Stimulated activated CD4-positive, alpha-beta T cell treated with anti-CD3 and anti-CD28 coated beads, Interleukin-4, amount 100 ng/mL, for 1 hour (primary cell): ENCODE measurements at regions not wholly inside any gene's neighbourhood (a gene's known extent, or its start where the extent isn't known, plus 50 kb on each side); places are given as distances from the start of the nearest gene placed in this dataset.
"Not testable (repeated sequence)": the region's sequence is repeated elsewhere in the genome, so short reads cannot be mapped to it uniquely, and the experiment has no call there.

Source experiments
- DNase-seq: peaks from one replicate; pipeline ENCODE4 v3.0.0-alpha.2; 2020

DNA sequence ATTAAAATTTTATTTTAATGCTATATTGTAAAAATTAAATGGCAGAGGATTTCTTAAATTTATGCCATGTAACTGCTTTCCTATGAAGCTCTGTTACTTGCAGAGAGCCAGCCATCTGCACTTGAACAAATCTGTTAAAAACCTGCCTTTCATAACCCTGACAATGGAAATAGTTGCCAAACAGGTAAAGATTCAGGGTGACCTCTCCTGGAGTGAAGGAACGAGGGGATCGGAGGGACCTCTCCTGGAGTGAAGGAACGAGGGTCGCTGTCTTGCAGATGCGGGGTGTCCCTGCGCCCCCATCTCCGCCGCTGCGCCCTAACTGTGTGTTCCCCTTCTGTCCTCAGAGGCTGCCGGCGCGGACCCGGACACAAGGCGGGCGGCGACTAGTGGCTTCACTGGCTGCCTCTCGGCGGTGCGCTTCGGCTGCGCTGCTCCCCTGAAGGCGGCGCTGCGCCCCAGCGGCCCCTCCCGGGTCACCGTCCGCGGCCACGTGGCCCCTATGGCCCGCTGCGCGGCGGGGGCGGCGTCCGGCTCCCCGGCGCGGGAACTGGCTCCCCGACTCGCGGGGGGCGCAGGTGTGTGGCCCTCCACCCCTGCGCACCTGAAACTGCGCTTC lies 295.9 kb upstream of the SPATA31A3 start:
- DNase-seq: not testable (repeated sequence)

DNA sequence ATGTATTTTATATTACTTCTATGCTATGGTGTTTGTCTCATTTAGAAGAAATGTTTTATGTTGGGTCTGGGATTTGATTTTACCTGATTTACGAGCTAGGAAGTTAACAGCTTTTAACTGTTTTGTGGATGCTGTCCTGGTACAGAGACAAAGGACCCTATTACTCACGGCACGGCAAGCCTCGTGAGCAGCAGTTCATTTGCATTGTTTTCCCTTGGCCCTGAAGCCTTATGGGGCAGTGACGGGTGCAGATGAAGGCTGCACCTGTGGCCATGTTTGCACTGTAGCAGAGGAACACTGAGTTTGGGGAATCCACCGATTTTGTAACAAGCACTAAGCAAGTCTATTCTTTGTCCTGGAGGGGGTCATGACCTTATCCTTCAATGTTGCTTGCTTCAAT lies 291.9 kb upstream of the SPATA31A3 start:
- DNase-seq: not testable (repeated sequence)

DNA sequence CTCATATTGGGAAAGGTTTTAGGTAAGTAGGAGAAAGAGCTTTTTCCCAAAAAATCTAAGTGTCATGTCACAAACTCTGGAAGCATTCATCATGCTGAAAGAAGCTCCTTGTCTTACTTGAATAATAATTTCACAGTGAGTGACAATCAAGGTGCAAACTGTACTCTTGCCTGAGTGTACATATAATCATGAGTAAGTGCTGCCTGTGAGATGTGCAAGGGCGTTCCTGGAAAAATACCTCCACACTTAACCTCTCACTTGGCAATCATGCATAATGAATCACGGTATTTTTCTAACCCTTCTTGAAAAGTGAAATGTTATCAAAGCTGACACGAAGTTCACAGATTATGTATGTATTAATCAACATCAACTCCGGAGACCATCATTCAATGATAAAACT lies 289.2 kb upstream of the SPATA31A3 start:
- not testable (repeated sequence) for DNase-seq

DNA sequence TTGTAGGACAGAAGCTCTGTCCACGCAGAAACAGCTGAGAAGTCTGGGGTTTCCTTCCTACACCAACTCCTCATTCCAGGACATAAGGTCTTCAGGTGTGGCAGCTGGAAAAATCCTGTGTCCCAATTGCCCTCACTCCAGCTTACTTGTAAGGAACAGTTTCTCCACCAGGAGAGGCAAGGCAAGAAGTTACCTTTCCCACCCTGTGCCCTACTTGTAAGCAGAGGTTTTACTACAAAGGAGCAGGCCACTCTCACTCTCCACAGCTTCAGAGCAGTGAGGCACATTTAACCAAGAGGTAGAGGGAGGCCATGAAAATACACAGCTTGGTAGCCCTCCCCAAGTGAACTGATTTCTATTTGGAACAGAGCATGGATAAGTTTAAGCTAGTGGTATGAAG lies 277.3 kb upstream of the SPATA31A3 start:
- not testable (repeated sequence) for DNase-seq

DNA sequence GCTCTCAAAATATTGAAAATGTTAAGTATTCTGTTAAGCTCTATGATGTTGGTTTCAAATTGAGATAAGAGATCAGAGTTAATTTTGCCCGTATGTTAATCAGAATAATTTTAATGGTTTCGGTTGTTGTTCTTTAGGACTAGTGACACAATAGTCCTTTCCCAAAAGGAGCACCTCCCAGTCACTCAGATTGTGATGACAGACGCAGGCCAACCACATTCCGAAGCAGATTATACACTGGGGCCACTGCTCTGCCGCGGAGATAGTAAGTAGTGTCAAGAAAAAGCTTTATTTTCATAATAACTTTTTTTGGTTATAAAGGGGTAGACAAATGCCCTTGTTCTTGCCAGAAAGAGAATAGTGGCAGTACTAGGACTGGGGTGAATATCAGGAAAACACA lies 265.5 kb upstream of the SPATA31A3 start:
- not testable (repeated sequence) for DNase-seq

GRCh38 chr9:67248967-67249366 lies 256.6 kb upstream of the SPATA31A3 start:
- not testable (repeated sequence) for DNase-seq

GRCh38 chr9:67212073-67212472 lies 219.7 kb upstream of the SPATA31A3 start:
- not testable (repeated sequence) for DNase-seq

DNA sequence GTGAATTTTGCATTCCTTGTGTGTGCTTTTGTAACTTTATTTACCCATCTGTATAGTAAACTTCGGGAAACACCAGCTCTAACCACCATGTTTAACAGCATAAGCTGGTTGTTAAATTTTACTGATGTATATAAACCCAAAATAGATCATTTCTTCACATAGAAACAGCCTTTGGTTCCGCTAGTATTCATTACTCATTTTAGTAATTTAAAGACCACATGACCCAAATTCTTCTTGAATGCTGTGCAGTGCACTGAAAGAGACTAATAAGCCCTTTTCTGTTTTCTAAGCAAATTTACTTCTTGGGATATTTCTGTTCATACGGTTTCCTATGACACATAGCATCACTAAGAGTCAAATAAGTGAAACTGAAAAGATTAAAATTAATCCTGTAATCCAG lies 218.5 kb upstream of the SPATA31A3 start:
- DNase-seq: not testable (repeated sequence)

- DNase-seq: not testable (repeated sequence)
These were observed 216.6 kb upstream of the SPATA31A3 start for GRCh38 chr9:67208831-67209437.

DNA sequence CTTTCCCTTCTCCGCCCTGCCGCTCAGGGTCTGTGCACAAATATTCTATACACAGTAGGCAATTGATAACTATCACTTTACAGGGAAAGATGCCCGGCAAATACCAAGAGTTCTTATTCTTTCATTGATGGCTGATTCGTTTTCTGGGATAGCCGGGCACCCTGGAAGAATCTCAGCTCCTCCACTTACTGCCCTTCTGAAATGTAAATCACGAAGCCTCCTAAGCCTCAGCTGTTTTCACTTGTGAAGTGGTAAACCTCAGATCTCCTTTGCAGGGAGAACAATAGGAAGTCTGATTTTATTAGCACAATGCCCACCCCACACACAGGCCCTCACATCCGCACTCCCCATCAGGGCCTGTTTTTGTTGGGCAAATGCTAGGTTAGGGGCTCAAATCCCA lies 203.8 kb upstream of the SPATA31A3 start:
- DNase-seq: not testable (repeated sequence)

GRCh38 chr9:67195357-67195756 lies 203.0 kb upstream of the SPATA31A3 start:
- not testable (repeated sequence) for DNase-seq

DNA sequence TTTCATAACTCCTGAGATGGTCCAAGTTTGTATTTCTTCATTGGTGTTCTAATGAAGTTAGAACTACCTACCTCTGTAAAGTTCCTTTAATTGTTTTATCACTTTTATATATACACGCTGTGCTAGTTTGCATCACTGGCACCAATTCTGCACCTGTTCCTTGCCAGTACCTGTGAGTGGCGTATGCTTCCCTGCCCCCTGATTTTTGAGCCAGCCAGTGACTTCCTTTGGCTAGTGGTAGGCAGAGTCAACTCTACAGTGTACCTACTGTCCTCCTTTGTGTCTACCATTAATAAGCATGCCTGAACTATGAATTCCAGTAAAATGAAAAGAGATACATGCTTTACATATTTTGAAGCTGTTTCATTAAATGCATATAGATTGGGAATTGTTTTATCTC lies 186.8 kb upstream of the SPATA31A3 start:
- DNase-seq: not testable (repeated sequence)

- DNase-seq: not testable (repeated sequence)
These were observed 182.8 kb upstream of the SPATA31A3 start for GRCh38 chr9:67175167-67175566.

DNA sequence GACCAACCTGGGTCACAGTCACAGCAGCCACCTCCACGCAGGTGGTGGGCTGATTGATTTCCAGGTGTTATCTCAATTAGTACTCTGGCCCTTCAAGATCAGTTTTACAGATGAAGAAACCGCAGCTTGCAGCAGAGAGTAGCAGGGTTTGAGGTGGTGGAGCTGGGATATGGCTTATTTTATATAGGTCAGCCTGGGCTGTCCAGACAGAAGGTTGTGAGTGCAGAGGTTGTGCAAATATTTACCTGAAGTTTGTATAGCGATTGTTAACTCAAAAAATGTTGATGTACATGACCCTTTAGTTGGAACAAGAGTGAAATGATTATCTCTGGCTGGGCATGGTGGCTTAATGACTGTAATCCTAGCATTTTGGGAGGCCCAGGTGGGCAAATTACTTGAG lies 179.4 kb upstream of the SPATA31A3 start:
- DNase-seq: not testable (repeated sequence)

DNA sequence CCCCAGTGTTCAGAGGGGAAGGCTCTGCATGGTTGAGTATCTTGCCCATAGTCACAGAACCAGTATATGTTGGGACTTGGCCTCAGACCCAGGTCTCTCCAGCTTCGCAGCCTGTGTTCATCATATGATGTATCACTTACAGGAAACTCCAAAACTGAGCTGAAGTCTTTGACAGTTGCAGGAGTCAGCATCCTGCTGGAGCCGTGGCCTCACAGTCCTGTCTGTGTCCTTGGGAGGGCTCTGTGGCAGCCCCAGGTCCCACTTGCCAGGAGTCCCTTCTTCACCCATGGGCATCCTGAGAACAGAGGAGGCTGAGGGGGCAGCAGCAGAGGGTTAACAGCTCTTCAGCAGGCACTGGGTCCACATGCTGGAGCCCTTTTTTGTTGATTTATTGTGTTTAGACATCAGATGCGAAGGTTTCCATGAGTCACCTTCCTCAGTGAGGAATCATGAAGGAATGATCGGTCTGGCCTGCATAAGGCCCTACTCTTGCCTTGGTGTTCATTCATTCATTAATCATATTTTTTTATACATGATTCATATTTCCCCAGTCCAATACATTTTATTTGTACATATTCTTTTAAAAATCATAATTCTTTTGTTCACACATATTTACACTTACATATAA lies 176.3 kb upstream of the SPATA31A3 start:
- DNase-seq: not testable (repeated sequence)

GRCh38 chr9:67166335-67166734 lies 174.0 kb upstream of the SPATA31A3 start:
- DNase-seq: not testable (repeated sequence)

GRCh38 chr9:67162827-67163226 lies 170.5 kb upstream of the SPATA31A3 start:
- DNase-seq: not testable (repeated sequence)

DNA sequence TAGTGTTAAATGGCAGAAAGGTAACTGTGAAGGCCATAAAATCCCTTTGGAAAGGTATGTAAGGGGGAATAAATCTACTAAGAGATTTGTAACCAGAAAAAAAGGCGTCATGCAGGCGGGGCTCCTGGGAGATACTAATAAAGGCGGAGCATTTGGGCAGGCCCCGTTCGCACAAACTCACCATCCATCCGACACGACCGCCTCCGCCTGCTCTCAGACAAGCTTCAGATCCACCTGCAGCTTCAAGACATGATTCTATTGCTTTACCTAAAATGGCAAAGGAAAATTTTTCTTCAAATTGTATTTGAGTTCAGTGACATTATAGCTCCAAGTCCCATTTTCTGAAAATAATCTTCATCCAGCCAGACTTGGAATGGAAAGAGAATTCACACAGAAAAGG lies 162.9 kb upstream of the SPATA31A3 start:
- not testable (repeated sequence) for DNase-seq

- not testable (repeated sequence) for DNase-seq
These were observed 161.2 kb upstream of the SPATA31A3 start for GRCh38 chr9:67153501-67153900.

- not testable (repeated sequence) for DNase-seq
These were observed 150.2 kb upstream of the SPATA31A3 start for GRCh38 chr9:67142392-67143107.

- DNase-seq: not testable (repeated sequence)
These were observed 144.0 kb upstream of the SPATA31A3 start for GRCh38 chr9:67136376-67136775.

DNA sequence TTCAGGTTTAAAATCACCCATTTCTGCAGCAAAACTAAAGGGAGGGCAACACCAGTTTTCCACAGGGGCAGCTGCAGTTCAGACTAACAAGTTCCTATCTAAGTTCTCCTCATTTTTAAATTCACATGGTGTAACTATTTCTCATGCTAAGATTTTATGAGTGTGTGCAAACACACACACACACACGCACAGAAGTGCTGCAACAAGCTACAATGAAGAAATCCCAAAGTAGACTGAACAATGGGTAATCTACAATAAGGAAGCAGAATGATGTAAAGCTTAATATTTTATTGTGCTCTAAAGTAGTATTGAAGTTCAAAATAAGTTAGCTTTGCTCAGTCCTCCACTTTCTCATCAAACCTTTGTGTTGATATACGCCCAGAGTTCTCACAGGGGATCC lies 140.8 kb upstream of the SPATA31A3 start:
- not testable (repeated sequence) for DNase-seq

DNA sequence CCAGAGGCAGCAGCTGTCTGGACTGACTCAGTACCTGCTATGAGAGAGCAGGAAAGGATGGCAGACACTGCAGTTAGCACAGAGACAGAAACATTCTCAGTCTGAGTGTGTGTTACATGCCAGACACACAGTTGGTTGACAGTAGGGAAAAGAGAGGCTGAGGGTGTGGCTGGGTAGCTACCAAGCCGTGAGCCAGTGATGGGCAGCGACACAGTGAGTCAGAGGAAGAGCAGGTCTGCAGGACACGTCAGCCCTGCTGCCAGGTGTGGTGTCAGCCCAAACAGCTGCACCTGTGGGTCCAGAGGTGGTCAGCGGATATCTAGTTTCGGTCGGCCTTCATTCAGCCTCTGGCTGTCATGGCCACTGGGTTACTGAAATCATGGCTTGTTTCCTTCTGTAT lies 124.4 kb upstream of the SPATA31A3 start:
- DNase-seq: not testable (repeated sequence)
